ENCODE measurements at regions not wholly inside any gene's neighbourhood (a gene's known extent, or its start where the extent isn't known, plus 50 kb on each side); places are given as distances from the start of the nearest gene placed in this dataset.
"Not testable (repeated sequence)": the region's sequence is repeated elsewhere in the genome, so short reads cannot be mapped to it uniquely, and the experiment has no call there.

DNA sequence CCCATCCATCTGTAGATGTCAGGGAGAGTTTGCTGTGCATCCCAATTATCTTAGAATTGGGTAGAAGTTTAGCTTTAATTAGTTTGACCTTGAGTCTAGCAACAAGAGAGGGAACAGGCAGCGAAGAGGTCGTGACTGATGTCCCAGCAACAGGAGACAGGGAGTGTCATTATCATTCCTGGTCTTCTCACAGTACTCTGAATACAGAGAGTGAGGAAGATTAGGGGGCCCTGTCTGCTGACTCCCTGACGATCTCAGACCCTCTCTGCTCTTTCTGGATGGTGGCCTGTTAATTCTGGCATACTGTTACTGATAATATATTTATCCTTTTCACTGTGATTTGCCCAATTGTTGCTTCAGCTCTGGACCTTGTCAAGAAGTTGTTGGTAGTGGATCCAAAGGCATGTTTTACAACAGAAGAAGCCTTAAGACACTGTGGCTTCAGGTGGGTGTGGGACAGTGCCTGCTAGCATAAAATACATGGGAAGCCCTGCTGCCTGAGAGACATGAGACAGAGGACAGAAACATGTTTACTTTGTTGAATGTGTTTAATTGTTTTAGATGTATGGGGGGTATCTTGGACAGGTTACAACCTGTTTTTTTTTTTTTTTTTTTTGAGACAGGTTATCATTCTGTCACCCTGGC lies 256.6 kb downstream of the GOLGA6L6 start:
- DNase-seq: not testable (repeated sequence)

DNA sequence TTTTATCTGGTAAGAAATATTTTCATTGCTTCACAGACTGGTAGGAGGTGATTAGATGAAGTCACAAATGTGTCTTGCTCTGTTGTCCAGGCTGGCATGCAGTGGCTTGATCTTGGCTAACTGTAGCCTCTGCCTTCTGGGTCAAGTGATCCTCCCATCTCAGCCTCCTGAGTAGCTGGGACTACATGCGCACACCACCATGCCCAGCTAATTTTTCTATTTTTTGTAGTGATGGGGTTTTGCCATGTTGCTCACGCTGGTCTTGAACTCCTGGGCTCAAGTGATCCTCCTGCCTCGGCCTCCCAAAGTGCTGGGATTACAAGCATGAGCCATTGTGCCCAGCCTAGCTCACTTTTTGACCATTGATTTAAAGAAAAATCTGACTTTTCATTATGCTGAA lies 257.9 kb downstream of the GOLGA6L6 start:
- not testable (repeated sequence) for DNase-seq

DNA sequence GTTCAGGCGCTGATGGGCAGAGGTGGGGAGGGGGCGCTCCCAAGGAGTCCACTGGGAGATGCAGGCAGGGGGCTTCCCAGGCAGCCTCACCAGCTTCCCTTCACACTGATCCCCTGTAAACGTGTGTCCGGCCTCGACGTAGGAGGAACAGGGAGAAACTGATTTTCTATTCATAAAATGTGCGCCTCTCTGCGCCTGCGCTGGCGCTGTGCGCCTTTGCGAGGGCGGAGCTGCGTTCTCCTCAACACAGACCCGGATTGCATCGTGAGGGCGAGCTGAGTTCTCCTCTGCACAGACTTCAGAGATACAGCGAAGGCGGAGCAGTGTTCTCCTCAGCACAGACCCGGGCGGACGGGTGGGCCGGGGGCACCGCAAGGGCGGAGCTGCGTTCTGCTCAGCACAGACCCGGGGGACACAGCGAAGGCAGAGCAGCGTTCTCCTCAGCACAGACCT lies 259.1 kb downstream of the GOLGA6L6 start:
- not testable (repeated sequence) for DNase-seq

DNA sequence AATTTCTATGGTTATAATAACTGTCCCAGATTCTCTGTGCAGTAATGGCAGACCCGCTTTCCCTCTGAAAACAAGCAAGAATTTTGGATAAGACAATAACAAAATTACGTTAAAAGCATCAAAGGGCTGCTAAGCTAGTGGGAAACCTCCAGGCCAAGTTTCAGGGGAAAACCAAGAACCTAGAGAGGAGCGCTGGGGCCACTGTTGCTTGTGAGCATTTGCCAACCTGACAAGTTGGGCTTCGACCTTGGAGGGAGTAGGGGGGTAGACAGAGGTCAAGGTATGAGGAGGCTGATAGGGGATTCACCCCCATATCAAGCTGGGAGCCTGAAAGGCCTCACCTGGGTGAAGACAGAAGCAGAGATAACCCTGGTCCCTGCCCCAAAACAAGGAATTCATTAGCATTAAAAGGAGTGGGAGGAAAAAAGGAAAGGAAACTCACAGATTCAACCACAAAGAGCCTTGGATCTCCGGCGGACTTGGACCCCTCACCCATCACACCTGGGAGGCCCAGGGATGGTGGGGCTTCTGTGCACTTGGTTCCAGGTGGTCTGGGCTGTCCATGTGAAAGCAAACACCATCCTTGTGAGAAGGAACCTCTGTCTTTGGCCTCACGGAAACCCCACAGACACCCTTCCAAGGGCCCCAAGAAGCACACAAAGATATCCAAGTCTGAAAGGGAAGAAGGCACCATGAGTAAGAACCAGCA lies 259.9 kb downstream of the GOLGA6L6 start:
- DNase-seq: not testable (repeated sequence)

DNA sequence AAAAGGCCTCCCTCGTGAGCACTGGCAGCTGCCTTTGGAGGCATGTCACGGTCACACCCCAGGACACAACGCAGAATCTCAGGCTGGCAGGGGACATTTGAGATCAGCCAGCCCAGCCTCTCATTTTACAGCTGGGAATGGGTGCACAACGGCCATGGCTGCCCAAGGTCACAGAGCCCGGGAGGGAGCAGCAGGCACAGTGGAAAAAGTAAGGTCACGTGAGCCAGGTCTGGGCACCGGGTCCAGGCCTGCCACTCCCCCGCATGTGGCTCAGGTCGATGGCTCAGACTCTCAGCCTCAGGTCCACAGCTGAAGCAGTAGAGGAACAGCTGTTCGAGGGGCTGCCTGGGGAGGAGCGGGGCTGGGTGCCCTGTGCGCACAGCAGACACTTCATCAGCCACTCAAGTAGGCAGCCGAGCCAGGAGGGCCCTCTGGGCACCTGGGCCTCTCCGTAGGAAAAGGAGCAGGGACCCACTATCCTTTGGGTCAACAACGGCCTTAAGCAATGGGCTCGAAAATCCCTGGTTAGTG lies 260.6 kb downstream of the GOLGA6L6 start:
- no peak for DNase-seq

DNA sequence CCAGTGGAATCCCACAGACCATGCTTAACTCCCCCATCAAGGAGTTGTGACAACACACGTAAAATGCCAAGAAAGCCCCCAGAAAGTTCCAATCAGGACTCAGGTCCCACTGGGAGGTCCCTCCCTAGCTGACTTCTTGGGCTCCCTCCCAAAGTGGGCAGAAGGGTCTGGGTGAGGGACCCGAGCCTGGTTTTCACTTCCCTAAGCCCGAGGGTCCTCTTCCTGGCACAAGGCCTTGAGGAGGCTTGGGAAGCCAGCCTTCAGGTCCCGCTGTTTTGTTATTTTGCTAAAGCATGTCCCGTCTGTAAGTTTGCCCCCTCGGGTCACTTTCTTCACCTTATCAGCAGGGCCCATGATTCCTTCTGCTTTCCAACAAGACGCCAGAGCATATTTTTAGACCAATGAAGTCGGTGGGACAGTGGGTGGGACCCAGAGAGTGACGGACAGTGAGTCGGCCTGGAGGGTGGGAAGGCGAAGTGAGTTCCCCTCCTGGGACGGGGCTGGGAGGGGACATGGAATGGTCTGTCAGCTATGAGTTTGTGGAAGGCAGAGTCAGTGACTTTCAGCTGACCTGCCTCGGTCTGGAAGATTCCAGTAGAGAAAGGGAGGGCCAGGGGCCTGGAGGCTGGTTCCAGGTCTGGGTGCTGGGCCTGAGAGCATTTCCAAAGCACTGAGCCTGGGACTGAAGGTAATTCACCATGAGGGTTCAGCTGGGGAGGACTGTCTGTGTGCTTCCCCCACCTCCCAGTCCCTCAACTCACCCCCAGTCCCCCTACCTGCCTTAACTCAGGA lies 261.3 kb downstream of the GOLGA6L6 start:
- not testable (repeated sequence) for DNase-seq

DNA sequence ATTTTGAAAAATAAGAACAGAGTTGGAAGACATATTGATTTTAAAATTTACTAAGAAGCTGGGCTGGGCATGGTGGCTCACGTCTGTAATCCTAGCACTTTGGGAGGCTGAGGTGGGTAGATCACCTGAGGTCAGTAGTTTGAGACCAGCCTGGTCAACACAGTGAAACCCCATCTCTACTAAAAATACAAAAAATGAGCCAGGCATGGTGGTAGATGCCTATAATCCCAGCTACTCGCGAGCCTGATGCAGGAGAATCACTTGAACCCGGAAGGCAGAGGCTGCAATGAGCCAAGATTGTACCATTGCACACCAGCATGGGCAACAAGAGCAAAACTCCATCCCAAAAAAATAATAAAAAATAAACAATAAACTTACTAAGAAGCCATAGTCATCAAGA lies 262.5 kb downstream of the GOLGA6L6 start:
- DNase-seq: not testable (repeated sequence)

DNA sequence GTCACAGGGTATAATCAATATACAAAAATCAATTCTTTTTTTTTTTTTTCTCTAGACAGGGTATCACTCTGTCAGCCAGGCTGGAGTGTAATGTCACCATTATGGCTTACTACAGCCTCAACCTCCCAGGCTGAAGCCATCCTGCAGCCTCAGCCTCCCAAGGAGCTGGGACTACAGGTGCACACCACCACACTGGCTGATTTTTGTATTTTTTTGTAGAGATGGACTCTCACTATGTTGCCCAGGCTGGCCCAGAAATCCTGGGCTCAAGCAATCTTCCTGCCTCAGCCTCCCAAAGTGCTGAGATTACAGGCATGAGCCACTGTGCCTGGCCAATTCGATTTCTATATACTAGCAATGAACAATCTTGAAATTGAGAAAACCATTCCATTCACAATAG lies 263.2 kb downstream of the GOLGA6L6 start:
- DNase-seq: not testable (repeated sequence)

DNA sequence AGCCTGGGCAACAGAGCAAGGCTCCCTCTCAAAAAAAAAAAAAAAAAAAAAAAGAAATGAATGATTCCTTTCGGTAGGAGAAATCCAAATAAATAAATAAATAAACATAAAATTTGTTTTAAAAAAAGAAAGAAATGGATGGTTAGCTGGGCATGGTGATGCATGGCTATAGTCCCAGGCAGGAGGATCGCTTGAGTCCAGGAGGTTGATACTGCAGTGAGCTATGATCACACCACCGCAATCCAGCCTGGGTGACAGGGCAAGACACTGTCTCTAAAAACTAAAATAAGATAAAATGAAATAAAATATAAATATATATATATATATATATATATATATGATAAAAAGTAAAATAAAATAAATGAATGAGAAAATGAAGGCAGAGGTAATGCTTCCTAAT lies 264.1 kb downstream of the GOLGA6L6 start:
- not testable (repeated sequence) for DNase-seq

DNA sequence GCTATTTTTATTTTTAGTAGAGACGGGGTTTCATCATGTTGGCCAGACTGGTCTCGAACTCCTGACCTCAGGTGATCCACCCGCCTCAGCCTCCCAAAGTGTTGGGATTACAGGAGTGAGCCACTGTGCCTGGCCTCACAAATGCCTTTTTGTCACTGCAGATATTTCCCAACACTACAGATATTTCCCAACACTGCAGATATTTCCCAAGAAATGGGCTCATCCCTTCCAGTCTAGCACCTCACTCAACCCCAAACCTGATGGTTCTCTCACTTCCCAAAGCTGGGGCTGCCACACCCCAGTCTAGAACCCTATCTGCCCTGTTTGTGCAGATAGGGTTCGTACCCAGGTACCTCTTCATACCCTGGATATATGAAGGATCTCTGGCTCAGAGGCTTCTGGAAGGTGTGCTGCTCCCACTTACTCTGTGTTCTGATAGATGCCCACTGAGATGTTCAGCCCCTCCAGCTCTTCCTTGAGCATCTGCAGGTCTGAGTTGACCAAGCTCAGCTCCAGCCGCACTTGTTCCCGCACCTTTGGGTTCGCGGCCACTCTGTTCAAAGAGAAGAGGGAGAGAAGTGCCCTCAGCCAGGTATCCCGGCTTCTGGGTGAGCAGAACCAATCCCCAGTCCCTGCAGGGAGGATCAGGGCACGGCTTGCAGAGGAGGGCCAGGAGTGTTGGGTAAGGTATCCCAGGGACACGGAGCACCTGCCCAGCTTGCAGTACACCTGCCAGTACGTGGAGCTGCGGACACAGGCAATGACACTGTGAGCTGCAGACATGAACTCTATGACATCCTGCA lies 265.1 kb downstream of the GOLGA6L6 start:
- not testable (repeated sequence) for DNase-seq

DNA sequence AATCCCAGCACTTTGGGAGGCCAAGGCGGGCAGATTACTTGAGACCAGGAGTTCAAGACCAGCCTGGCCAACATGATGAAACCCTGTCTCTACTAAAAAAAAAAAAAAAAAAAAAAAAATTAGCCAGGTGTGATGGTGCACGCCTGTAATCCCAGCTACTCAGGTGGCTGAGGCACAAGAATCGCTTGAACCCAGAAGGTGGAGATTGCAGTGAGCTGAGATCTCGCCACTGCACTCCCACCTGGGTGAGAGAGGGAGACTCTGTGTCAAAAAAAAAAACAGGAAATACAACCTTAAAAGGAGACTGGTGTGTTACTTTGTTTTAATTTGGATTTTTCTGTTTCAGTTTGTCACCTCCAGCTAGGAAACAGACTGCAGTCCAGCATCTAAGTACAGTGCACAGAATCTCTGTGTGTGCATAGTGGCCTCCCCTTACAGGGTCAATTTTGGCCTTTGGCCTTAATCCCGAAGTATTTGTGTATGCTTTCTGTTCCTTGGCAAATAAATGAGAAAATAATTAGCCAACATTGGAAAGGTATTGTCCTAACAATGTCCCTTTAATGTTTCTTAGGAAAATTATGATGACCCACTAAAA lies 266.1 kb downstream of the GOLGA6L6 start:
- DNase-seq: not testable (repeated sequence)

DNA sequence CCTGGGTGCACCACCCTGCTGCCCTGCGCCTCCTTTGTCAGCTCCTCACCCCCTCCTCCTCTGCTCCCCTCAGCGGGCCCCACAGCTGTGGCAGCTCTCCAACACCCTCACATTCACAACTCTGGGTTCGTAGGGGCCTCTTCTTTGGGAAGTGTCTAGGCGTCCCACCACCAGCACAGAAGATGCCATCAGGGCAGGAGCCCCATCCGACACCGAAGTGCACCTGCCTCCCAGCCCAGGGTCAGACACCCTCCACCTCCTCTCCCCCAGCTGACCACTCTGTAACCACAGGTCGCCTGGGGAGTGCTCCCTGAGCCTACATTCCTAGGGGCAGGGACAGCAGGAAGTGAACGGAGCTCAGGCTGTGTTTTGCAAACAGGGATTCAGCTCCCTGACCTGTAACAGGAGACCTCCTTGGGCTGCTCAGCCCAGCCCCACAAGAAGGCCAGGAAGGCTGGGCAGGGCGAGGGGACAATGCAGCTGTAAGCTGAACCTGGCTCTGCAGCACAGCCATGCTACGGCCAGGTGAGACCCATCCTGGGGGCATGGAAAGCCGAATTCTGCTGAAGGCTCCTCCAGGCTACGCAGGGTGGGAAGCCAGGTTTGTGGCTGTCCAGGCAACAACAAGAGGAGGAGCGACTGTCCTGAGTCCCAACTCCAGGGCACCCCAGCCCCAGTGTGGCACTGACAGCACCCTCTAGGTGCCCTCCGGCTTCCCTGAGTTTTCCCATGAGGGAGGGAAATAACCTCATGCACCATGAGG lies 269.0 kb downstream of the GOLGA6L6 start:
- no peak for DNase-seq

DNA sequence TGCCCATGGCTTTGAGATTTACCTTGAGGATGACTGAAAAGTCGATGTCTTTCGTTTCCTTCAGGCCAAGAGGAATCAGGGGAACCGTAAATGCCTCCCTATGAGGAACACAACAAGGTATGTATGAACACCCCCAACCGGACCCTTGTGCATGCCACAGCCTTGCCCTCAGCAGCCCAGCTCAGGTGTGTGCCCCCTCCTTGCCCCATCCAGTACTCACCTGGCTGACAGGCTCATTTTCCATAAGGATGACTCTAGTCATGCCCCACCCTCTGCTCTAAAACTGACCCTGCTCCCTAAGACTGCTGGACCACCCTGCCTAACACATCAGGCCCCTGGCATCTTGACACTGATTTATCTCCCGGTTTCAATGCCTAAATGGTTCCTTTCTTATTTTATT lies 270.0 kb downstream of the GOLGA6L6 start:
- no peak for DNase-seq

DNA sequence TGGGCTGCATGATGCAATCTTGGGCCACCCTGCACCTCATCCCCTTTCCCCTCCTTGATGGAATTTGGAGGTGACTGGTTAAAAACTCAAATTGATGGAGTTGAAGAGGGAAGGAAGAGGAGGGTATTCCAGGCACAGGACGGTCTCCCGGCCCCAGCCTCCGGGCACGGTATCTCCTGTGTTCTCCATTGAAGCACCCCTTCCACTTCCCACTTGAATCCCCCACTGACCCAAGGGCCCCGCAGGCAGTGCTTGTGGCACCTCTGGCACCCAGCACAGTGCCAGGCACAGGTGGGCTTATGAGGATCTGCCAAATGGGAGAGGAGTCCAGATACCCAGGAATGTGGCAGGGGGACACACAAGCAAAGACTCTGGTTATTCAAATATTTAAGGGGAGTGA lies 271.6 kb downstream of the GOLGA6L6 start:
- not testable (repeated sequence) for DNase-seq

DNA sequence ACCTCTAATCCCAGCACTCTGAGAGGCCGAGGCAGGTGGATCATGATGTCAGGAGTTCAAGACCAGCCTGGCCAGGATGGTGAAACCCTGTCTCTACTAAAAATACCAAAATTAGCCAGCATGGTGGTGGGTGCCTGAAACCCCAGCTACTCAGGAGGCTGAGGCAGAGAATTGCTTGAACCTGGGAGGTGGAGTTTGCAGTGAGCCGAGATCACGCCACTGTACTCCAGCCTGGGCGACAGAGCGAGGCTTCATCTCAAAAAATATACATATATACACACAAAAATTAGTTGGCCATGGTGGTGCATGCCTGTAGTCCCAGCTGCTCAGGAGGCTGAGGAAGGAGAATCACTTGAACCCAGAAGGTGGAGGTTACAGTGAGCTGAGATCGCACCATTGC lies 273.6 kb downstream of the GOLGA6L6 start:
- DNase-seq: not testable (repeated sequence)

DNA sequence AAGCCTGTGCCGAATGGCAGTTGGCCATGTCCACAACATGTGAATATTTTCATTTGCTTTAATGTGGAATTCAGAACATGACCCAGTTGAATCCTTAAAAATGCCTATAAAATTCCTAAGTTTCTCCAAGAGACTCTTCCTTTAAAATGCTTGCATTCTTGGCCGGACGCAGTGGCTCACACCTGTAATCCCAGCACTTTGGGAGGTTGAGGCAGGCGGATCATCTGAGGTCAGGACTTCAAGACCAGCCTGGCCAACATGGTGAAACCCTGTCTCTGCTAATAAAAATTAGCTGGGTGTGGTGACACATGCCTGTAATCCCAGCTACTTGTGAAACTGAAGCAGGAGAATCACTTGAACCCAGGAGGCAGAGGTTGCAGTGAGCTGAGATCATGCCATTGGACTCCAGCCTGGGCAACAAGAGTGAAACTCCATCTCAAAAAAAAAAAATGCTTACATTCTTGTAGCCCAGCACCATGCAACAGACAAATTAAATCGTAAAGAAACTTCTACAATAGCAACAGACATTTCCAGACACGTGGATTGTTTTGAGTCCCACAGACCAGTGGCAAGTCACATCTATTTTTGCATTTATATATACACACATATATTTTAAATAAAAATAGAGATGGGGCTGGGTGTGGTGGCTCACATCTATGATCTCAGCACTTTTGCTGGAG lies 274.4 kb downstream of the GOLGA6L6 start:
- not testable (repeated sequence) for DNase-seq

DNA sequence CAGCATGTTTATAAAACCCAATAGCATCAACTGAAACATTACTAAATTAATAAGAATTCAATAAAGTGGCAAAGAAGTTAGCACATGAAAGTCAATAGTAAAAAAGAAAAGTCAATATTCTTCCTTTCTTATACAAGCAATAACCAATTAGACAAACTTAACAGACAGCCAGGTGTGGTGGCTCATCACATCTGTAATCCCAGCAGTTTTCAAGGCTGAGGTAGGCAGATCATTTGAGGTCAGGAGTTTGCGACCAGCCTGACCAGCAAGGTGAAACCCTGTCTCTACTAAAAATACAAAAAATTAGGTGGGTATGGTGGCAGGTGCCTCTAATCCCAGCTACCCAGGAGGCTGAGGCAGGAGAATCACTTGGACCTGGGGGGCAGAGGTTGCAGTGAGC lies 275.9 kb downstream of the GOLGA6L6 start:
- not testable (repeated sequence) for DNase-seq

DNA sequence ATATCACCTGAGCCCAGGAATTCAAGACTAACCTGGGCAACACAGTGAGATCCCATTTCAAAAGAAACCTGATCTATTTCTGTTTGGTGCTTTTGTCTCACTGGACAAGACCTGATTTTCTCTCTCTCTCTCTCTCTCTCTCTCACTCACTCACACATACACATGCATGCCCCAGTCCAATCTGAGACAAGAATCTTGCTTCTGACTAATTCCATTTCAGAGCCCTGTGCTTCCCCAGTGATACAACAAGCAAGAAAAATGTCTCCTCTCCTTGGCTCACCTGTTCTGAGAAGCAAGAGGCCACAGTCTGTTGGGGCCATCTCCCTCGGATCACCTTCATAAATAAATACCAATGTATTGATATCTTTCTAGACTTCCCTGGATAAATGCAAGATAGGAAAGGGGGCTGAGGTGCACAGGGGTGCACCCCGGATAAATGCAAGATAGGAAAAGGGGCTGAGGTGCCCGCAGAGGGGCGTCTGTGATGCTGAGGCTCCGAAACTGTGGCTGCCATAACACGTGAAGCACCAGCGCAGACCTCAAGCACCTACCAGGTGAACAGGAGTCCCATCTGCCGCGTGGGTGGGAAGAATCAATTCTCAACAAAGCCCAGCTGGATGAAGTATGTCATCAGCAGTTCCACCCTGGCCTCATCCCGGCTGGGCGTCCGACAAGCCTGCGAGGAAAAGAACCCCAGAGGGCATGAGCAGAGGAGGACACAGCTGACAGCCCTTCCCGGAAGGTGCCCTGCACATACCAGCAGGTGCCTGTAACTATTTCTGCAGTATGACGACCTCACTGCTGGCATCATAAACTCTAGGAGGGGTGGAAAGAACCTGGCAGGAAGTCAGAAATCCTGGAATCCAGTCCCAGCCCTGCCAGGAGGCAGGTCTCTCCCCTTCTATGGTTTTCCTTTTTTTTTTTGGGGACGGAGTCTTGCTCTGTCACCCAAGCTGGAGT lies 280.0 kb downstream of the GOLGA6L6 start:
- DNase-seq: not testable (repeated sequence)

DNA sequence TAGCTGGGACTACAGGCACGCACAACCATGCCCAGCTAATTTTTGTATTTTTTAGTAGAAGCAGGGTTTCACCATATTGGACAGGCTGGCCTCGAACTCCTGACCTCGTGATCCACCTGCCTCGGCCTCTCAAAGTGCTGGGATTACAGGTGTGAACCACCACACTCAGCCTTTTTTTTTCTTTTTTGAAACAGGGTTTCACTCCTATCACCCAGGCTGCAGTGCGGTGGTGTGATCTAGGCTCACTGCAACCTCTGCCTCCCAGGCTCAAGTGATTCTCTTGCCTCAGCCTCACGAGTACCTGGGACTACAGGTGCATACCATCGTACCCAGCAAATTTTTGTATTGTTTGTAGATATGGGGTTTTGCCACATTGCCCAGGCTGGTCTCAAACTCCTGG lies 280.9 kb downstream of the GOLGA6L6 start:
- DNase-seq: not testable (repeated sequence)

Data from activated CD4-positive, alpha-beta T cell treated with anti-CD3 and anti-CD28 coated beads for 48 hours (primary cell).